ENCODE measurements at regions not wholly inside any gene's neighbourhood (a gene's known extent, or its start where the extent isn't known, plus 50 kb on each side); places are given as distances from the start of the nearest gene placed in this dataset.

DNA sequence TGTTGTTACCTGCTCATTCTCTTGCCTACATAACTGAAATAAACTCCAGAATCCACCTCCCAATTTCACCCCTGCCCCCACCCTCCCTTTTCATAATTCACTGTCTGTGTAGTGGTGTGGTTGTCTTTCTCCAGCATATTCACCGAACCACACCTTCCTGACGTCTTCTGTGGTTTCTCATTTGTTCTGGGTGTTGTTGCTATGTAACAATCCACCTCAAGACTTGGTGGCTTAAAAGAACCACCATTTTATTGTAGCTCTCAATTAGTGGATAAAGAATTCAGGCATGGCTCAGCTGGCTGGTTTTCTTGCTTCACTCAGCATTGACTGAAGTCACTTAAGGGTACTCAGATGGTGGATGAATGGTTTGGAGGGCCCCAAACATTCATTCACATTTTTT lies 229.8 kb downstream of the MAF start:
- H3K27me3 ChIP-seq: no peaks in the 10 kb centered on the region
- H3K4me1 ChIP-seq: no peaks in the 10 kb centered on the region
- H3K36me3 ChIP-seq: no peaks in the 10 kb centered on the region
- 94% methylated on average over 2 of the region's 2 CpGs for WGBS, 2 donors
- DNase-seq (ENCODE audit: low spot score in 2 of 2): no peak
- TF ChIP-seq POLR2A (IDR thresholded peaks at IDR 0.05): no peak
- no peak for TF ChIP-seq EP300 (IDR thresholded peaks at IDR 0.05)
- TF ChIP-seq, protein P1, sequence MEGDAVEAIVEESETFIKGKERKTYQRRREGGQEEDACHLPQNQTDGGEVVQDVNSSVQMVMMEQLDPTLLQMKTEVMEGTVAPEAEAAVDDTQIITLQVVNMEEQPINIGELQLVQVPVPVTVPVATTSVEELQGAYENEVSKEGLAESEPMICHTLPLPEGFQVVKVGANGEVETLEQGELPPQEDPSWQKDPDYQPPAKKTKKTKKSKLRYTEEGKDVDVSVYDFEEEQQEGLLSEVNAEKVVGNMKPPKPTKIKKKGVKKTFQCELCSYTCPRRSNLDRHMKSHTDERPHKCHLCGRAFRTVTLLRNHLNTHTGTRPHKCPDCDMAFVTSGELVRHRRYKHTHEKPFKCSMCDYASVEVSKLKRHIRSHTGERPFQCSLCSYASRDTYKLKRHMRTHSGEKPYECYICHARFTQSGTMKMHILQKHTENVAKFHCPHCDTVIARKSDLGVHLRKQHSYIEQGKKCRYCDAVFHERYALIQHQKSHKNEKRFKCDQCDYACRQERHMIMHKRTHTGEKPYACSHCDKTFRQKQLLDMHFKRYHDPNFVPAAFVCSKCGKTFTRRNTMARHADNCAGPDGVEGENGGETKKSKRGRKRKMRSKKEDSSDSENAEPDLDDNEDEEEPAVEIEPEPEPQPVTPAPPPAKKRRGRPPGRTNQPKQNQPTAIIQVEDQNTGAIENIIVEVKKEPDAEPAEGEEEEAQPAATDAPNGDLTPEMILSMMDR (IDR thresholded peaks at IDR 0.05): no peak
- no peak overlapping the region for H3K4me3 ChIP-seq
- no peak overlapping the region for H3K27ac ChIP-seq
- peaks cover 0 to 18% (median 0%) of the 10 kb centered on the region in 4 donors for H3K9me3 ChIP-seq

DNA sequence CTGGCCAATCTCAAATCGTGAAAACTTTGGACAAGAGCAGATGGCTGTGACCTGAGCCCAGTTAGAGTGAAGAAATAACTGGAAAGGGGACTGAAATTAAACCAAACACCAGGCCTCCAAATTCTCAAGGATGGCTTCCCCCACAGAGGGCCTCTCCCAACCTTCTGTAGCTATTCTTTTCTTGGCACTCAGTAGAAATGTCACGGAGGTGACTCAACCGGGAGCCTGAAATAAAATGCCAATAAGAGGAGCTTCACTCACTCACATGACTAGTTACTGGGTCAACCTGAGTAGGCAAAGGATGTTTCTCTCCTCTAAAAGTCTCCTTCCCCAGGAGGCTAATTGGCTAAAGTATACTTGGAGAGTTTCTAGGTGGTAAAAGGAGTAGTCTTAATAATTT lies 230.7 kb downstream of the MAF start:
- no peaks in the 10 kb centered on the region for H3K36me3 ChIP-seq
- no peak for TF ChIP-seq EP300 (IDR thresholded peaks at IDR 0.05)
- no peak for TF ChIP-seq POLR2A (IDR thresholded peaks at IDR 0.05)
- TF ChIP-seq, protein P1 (IDR thresholded peaks at IDR 0.05): no peak
- peaks cover 0 to 18% (median 0%) of the 10 kb centered on the region in 4 donors for H3K9me3 ChIP-seq
- DNase-seq (ENCODE audit: low spot score in 2 of 2): no peak
- no peaks in the 10 kb centered on the region for H3K27me3 ChIP-seq
- H3K27ac ChIP-seq: no peak overlapping the region
- H3K4me3 ChIP-seq: no peak overlapping the region
- 76 to 79% methylated on average over 3 of the region's 3 CpGs for WGBS, 2 donors
- no peaks in the 10 kb centered on the region for H3K4me1 ChIP-seq

DNA sequence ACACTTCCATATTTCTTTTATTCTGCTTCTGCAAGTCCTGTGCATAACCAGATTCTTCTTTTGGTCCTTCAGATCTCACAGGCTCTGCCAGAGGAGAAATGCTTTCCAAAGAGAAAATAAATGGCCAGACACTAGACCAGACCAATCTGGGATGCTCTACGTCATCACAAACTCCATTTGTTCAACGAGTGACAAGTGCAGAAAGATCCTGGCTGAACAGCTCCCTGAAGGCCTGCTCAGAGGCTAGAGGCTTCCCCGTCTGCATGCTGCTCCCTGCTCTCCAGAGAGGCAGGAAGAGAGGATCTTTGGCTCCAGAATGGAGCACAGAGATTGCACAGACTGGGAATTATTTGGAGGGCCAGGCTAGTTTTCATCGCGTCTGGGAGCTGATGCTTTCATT lies 232.7 kb downstream of the MAF start:
- WGBS, 2 donors: 75% methylated on average over 5 of the region's 5 CpGs
- TF ChIP-seq EP300 (IDR thresholded peaks at IDR 0.05): no peak
- TF ChIP-seq, protein P1 (IDR thresholded peaks at IDR 0.05): no peak
- TF ChIP-seq POLR2A (IDR thresholded peaks at IDR 0.05): no peak
- no peak for DNase-seq (ENCODE audit: low spot score in 2 of 2)
- H3K4me3 ChIP-seq: no peak overlapping the region
- no peaks in the 10 kb centered on the region for H3K36me3 ChIP-seq
- H3K27me3 ChIP-seq: no peaks in the 10 kb centered on the region
- no peaks in the 10 kb centered on the region for H3K4me1 ChIP-seq
- no peak overlapping the region for H3K27ac ChIP-seq
- peaks cover 0 to 18% (median 0%) of the 10 kb centered on the region in 4 donors for H3K9me3 ChIP-seq

GRCh38 chr16:79366635-79367034 lies 233.9 kb downstream of the MAF start:
- Histone ChIP-seq H3K27ac (no peak overlapping the region), H3K36me3 (no peaks in the 10 kb centered on the region), H3K4me3 (no peak overlapping the region), H3K9me3 (peaks cover 0 to 18% (median 0%) of the 10 kb centered on the region in 4 donors), H3K27me3 (no peaks in the 10 kb centered on the region), H3K4me1 (no peaks in the 10 kb centered on the region)
- WGBS, 2 donors: 82 to 90% methylated on average over 1 of the region's 1 CpG
- DNase-seq (ENCODE audit: low spot score in 2 of 2): no peak
- TF ChIP-seq EP300 (IDR thresholded peaks at IDR 0.05) (no peak), POLR2A (IDR thresholded peaks at IDR 0.05) (no peak)
- TF ChIP-seq, protein P1 (IDR thresholded peaks at IDR 0.05): no peak

DNA sequence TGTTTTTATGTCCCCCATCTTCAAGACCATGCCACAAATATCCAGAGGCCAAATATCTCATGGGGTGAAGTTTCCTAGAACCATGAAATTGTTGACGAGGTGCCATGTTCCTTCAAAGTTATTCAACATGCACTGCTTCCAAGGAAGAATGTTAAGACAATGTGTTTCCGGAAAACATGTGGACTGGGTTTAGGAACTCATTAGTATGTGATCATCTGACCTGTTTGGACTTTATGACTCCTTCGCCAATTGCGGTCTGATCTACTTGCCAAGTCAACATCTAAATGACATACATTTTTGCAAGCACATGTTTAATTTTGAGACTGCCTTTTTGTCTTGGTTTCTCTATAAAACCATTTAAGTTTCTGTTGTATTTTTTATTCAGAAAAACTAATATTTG lies 234.8 kb downstream of the MAF start:
- DNase-seq (ENCODE audit: low spot score in 2 of 2): no peak
- H3K27ac ChIP-seq: no peak overlapping the region
- H3K9me3 ChIP-seq: peaks cover 0 to 9% (median 0%) of the 10 kb centered on the region in 4 donors
- WGBS, 2 donors: 71 to 79% methylated on average over 4 of the region's 4 CpGs
- no peak for TF ChIP-seq EP300 (IDR thresholded peaks at IDR 0.05)
- no peak for TF ChIP-seq POLR2A (IDR thresholded peaks at IDR 0.05)
- TF ChIP-seq, protein P1 (IDR thresholded peaks at IDR 0.05): no peak
- no peaks in the 10 kb centered on the region for H3K4me1 ChIP-seq
- H3K27me3 ChIP-seq: no peaks in the 10 kb centered on the region
- H3K36me3 ChIP-seq: no peaks in the 10 kb centered on the region
- no peak overlapping the region for H3K4me3 ChIP-seq

All from tibial nerve (tissue), 4 donors.